ENCODE measurements at regions not wholly inside any gene's neighbourhood (a gene's known extent, or its start where the extent isn't known, plus 50 kb on each side); places are given as distances from the start of the nearest gene placed in this dataset.

DNA sequence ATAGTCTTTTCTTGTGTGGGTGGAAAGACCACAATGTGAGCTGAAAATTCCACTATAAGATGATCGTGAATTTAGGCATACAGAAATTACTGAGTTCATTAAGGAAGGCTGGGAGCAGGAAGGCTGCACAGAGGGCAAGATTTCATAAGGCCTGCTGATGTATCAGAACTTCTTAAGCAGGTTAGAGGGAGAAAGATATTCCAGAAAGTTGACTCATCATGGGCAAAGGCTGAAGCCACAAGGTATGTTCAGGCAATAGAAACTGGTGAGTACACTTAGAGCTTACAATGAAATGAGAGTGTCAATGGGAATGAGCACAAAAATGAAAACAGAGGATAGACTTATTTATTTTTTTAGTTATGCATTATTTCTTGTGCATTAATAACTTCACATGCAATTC is 618.6 kb downstream of the CBLN4 start:
- no peak for TF ChIP-seq OSR1 (CRISPR knock-in tag; IDR thresholded peaks at IDR 0.05)
- no peak for TF ChIP-seq PATZ1 (CRISPR knock-in tag; IDR thresholded peaks at IDR 0.05; ENCODE audit: borderline replicate concordance)
- TF ChIP-seq ZFP30 (CRISPR knock-in tag; IDR thresholded peaks at IDR 0.05): no peak
- no peak for TF ChIP-seq GLIS3 (CRISPR knock-in tag; IDR thresholded peaks at IDR 0.05)
- TF ChIP-seq, protein P1, sequence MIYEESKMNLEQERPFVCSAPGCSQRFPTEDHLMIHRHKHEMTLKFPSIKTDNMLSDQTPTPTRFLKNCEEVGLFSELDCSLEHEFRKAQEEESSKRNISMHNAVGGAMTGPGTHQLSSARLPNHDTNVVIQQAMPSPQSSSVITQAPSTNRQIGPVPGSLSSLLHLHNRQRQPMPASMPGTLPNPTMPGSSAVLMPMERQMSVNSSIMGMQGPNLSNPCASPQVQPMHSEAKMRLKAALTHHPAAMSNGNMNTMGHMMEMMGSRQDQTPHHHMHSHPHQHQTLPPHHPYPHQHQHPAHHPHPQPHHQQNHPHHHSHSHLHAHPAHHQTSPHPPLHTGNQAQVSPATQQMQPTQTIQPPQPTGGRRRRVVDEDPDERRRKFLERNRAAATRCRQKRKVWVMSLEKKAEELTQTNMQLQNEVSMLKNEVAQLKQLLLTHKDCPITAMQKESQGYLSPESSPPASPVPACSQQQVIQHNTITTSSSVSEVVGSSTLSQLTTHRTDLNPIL (CRISPR knock-in tag; IDR thresholded peaks at IDR 0.05; ENCODE audit: low read depth): no peak
- no peak for TF ChIP-seq ISL1 (CRISPR knock-in tag; IDR thresholded peaks at IDR 0.05)
- no peak for TF ChIP-seq CSRNP3 (CRISPR knock-in tag; IDR thresholded peaks at IDR 0.05)
- no peak for TF ChIP-seq ARNTL (CRISPR knock-in tag; IDR thresholded peaks at IDR 0.05; ENCODE audit: borderline replicate concordance, low read depth)
- TF ChIP-seq ZC3H10 (CRISPR knock-in tag; IDR thresholded peaks at IDR 0.05): no peak
- TF ChIP-seq PPARA (CRISPR knock-in tag; IDR thresholded peaks at IDR 0.05; ENCODE audit: borderline replicate concordance): no peak
- TF ChIP-seq POU6F1 (CRISPR knock-in tag; IDR thresholded peaks at IDR 0.05; ENCODE audit: borderline replicate concordance, low read depth): no peak
- no peak for TF ChIP-seq ZNF70 (CRISPR knock-in tag; IDR thresholded peaks at IDR 0.05)
- no peak for TF ChIP-seq RARB (CRISPR knock-in tag; IDR thresholded peaks at IDR 0.05)
- TF ChIP-seq TOX (CRISPR knock-in tag; IDR thresholded peaks at IDR 0.05; ENCODE audit: borderline replicate concordance): no peak
- no peak for TF ChIP-seq ZNF8 (CRISPR knock-in tag; IDR thresholded peaks at IDR 0.05)
- TF ChIP-seq TCF4 (CRISPR knock-in tag; IDR thresholded peaks at IDR 0.05; ENCODE audit: borderline replicate concordance): no peak
- TF ChIP-seq CSDC2 (CRISPR knock-in tag; IDR thresholded peaks at IDR 0.05): no peak
- TF ChIP-seq ZNF565 (CRISPR knock-in tag; conservative IDR thresholded peaks at IDR 0.05; ENCODE audit: low read depth): no peak
- TF ChIP-seq ZFP3 (CRISPR knock-in tag; IDR thresholded peaks at IDR 0.05): no peak

DNA sequence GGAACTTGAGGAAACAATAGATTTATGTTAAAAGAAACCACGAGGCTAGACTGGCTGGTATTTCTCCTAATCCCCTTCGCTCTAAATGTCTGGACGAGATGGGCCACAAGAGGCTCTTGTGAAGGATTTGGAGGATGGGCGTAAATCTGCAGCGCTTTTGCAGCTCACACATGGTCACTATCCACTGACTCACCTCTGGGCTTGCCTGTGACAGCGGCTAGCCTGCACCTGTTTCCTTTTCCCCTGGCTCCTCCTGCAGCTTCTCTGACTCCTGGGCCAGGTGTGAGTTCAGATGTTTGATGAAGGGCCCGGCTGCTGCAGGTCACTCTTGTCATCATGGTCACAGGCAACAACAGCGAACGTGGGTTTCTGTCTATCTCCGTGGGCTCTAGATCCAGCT is 629.4 kb downstream of the CBLN4 start:
- TF ChIP-seq ZFP30 (CRISPR knock-in tag; IDR thresholded peaks at IDR 0.05): no peak
- no peak for TF ChIP-seq CSDC2 (CRISPR knock-in tag; IDR thresholded peaks at IDR 0.05)
- no peak for TF ChIP-seq OSR1 (CRISPR knock-in tag; IDR thresholded peaks at IDR 0.05)
- no peak for TF ChIP-seq ZFP3 (CRISPR knock-in tag; IDR thresholded peaks at IDR 0.05)
- TF ChIP-seq ZNF565 (CRISPR knock-in tag; conservative IDR thresholded peaks at IDR 0.05; ENCODE audit: low read depth): no peak
- no peak for ATAC-seq

More for the DNA sequence above, 618.6 kb downstream of the CBLN4 start:
- ATAC-seq: no peak

GRCh38 chr20:55365745-55366144 is 639.6 kb downstream of the CBLN4 start:
- no peak for ATAC-seq
- TF ChIP-seq TOX (CRISPR knock-in tag; IDR thresholded peaks at IDR 0.05; ENCODE audit: borderline replicate concordance): no peak
- TF ChIP-seq OSR1 (CRISPR knock-in tag; IDR thresholded peaks at IDR 0.05): no peak
- TF ChIP-seq ESRRG (CRISPR knock-in tag; IDR thresholded peaks at IDR 0.05): no peak
- no peak for TF ChIP-seq ZFP3 (CRISPR knock-in tag; IDR thresholded peaks at IDR 0.05)
- no peak for TF ChIP-seq ZNF565 (CRISPR knock-in tag; conservative IDR thresholded peaks at IDR 0.05; ENCODE audit: low read depth)
- no peak for TF ChIP-seq GLIS3 (CRISPR knock-in tag; IDR thresholded peaks at IDR 0.05)
- TF ChIP-seq ZNF8 (CRISPR knock-in tag; IDR thresholded peaks at IDR 0.05): no peak
- TF ChIP-seq SNAI2 (CRISPR knock-in tag; IDR thresholded peaks at IDR 0.05): no peak
- no peak for TF ChIP-seq POU6F1 (CRISPR knock-in tag; IDR thresholded peaks at IDR 0.05; ENCODE audit: borderline replicate concordance, low read depth)
- TF ChIP-seq ISL1 (CRISPR knock-in tag; IDR thresholded peaks at IDR 0.05): no peak
- TF ChIP-seq TSHZ2 (CRISPR knock-in tag; IDR thresholded peaks at IDR 0.05): no peak
- no peak for TF ChIP-seq ZC3H10 (CRISPR knock-in tag; IDR thresholded peaks at IDR 0.05)
- no peak for TF ChIP-seq TCF4 (CRISPR knock-in tag; IDR thresholded peaks at IDR 0.05; ENCODE audit: borderline replicate concordance)
- no peak for TF ChIP-seq BACH2 (CRISPR knock-in tag; IDR thresholded peaks at IDR 0.05; ENCODE audit: borderline replicate concordance)
- TF ChIP-seq RARB (CRISPR knock-in tag; IDR thresholded peaks at IDR 0.05): no peak
- TF ChIP-seq PPARA (CRISPR knock-in tag; IDR thresholded peaks at IDR 0.05; ENCODE audit: borderline replicate concordance): no peak
- TF ChIP-seq, protein P1 (CRISPR knock-in tag; IDR thresholded peaks at IDR 0.05; ENCODE audit: low read depth): no peak
- TF ChIP-seq ZFP30 (CRISPR knock-in tag; IDR thresholded peaks at IDR 0.05): no peak
- TF ChIP-seq CSRNP3 (CRISPR knock-in tag; IDR thresholded peaks at IDR 0.05): no peak

Measured in SK-N-SH treated with all-trans-retinoic acid at 6 μM for 48 hours (cell line).